ENCODE measurements at regions not wholly inside any gene's neighbourhood (a gene's known extent, or its start where the extent isn't known, plus 50 kb on each side); places are given as distances from the start of the nearest gene placed in this dataset.

GRCh38 chr18:38007026-38007425 is 441.4 kb upstream of the CELF4 start:
- no peak overlapping the region for H3K4me3 ChIP-seq
- no peak overlapping the region for H3K27ac ChIP-seq
- no peaks in the 10 kb centered on the region for H3K36me3 ChIP-seq
- TF ChIP-seq EP300 (IDR thresholded peaks at IDR 0.05), result no peak
- TF ChIP-seq CTCF (IDR thresholded peaks at IDR 0.05), result no peak
- TF ChIP-seq POLR2A (IDR thresholded peaks at IDR 0.05), result no peak
- TF ChIP-seq POLR2AphosphoS5 (IDR thresholded peaks at IDR 0.05), result no peak
- DNase-seq (ENCODE audit: low spot score in 2 of 2), result no peak
- no peaks in the 10 kb centered on the region for H3K27me3 ChIP-seq
- H3K9me3 ChIP-seq, result no peaks in the 10 kb centered on the region
- H3K4me1 ChIP-seq, result peaks cover 18% of the 10 kb centered on the region

DNA sequence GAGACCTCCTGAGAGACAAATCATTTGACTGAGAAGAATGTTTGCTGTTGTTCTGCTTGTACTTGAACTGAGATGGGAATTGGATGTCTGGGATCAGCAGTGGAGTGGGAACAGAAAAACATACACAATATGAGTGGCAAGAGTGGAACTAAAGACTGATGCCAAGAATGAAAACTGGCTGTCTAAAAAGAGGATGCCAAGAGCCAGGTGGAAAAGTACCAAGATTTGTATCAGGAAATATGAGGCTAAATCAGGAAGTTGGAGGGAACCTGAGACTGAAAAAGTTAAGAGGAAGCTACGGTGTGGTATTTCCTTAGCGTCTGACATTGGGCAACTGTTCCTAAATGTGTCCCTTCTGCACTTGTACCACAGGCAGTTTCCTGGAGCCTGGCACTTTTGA is 440.9 kb upstream of the CELF4 start:
- Histone ChIP-seq H3K4me3 (no peak overlapping the region), H3K27ac (no peak overlapping the region), H3K4me1 (peaks cover 18% of the 10 kb centered on the region), H3K36me3 (no peaks in the 10 kb centered on the region), H3K27me3 (no peaks in the 10 kb centered on the region), H3K9me3 (no peaks in the 10 kb centered on the region)
- no peak for TF ChIP-seq POLR2A (IDR thresholded peaks at IDR 0.05)
- no peak for TF ChIP-seq POLR2AphosphoS5 (IDR thresholded peaks at IDR 0.05)
- TF ChIP-seq EP300 (IDR thresholded peaks at IDR 0.05), result no peak
- no peak for TF ChIP-seq CTCF (IDR thresholded peaks at IDR 0.05)
- no peak for DNase-seq (ENCODE audit: low spot score in 2 of 2)
- WGBS, result 26% methylated on average over 2 of the region's 2 CpGs

GRCh38 chr18:37997695-37998094 is 432.1 kb upstream of the CELF4 start:
- Histone ChIP-seq H3K4me3 (no peak overlapping the region), H3K4me1 (no peaks in the 10 kb centered on the region), H3K9me3 (no peaks in the 10 kb centered on the region), H3K27ac (no peak overlapping the region), H3K36me3 (no peaks in the 10 kb centered on the region), H3K27me3 (no peaks in the 10 kb centered on the region)
- no peak for DNase-seq (ENCODE audit: low spot score in 2 of 2)
- no peak for TF ChIP-seq POLR2A (IDR thresholded peaks at IDR 0.05)
- no peak for TF ChIP-seq POLR2AphosphoS5 (IDR thresholded peaks at IDR 0.05)
- TF ChIP-seq EP300 (IDR thresholded peaks at IDR 0.05), result no peak
- TF ChIP-seq CTCF (IDR thresholded peaks at IDR 0.05), result no peak
- WGBS, result 64% methylated on average over 1 of the region's 1 CpG

GRCh38 chr18:37987901-37988300 is 422.3 kb upstream of the CELF4 start:
- DNase-seq (ENCODE audit: low spot score in 2 of 2), result no peak

GRCh38 chr18:37986665-37987064 is 421.1 kb upstream of the CELF4 start:
- H3K36me3 ChIP-seq, result no peaks in the 10 kb centered on the region
- H3K27ac ChIP-seq, result no peak overlapping the region
- H3K27me3 ChIP-seq, result no peaks in the 10 kb centered on the region
- 54% methylated on average over 4 of the region's 4 CpGs for WGBS
- no peak for DNase-seq (ENCODE audit: low spot score in 2 of 2)
- TF ChIP-seq EP300 (IDR thresholded peaks at IDR 0.05), result no peak
- no peak for TF ChIP-seq CTCF (IDR thresholded peaks at IDR 0.05)
- no peak for TF ChIP-seq POLR2AphosphoS5 (IDR thresholded peaks at IDR 0.05)
- TF ChIP-seq POLR2A (IDR thresholded peaks at IDR 0.05), result no peak
- no peaks in the 10 kb centered on the region for H3K4me1 ChIP-seq
- no peaks in the 10 kb centered on the region for H3K9me3 ChIP-seq
- H3K4me3 ChIP-seq, result no peak overlapping the region

More at GRCh38 chr18:37987901-37988300, 422.3 kb upstream of the CELF4 start:
- no peaks in the 10 kb centered on the region for H3K4me1 ChIP-seq
- H3K36me3 ChIP-seq, result no peaks in the 10 kb centered on the region
- TF ChIP-seq POLR2A (IDR thresholded peaks at IDR 0.05), result no peak
- no peak for TF ChIP-seq POLR2AphosphoS5 (IDR thresholded peaks at IDR 0.05)
- TF ChIP-seq CTCF (IDR thresholded peaks at IDR 0.05), result no peak
- no peak for TF ChIP-seq EP300 (IDR thresholded peaks at IDR 0.05)
- no peaks in the 10 kb centered on the region for H3K9me3 ChIP-seq
- WGBS, result 91% methylated on average over 5 of the region's 5 CpGs
- no peak overlapping the region for H3K27ac ChIP-seq
- no peak overlapping the region for H3K4me3 ChIP-seq
- H3K27me3 ChIP-seq, result no peaks in the 10 kb centered on the region
